ENCODE measurements at regions not wholly inside any gene's neighbourhood (a gene's known extent, or its start where the extent isn't known, plus 50 kb on each side); places are given as distances from the start of the nearest gene placed in this dataset.

DNA sequence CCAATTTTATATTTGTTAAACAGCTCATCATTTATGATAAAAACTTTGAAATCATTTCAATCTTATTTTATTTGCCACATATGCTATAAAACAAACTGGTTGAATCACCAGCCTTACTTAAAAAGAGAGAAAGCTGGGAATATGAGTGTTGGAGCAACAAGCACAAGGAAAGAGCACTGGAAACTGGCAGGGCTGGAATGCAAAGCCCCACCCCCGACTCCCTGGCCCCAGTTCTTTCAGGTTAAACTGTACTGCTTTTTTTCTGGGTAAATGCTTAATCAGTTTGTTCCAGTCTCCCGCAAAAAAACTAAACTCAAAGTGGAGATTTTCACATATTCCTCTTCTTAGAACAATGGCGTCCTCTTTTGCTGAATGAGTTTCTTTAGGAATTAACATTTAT is 433.8 kb upstream of the NOX3 start:
- H3K36me3 ChIP-seq (ENCODE audit: control insufficient read depth, insufficient read depth, low read length) = no peaks in the 10 kb centered on the region
- H2BK20ac ChIP-seq (ENCODE audit: low read depth, low read length) = no peak overlapping the region
- H4K20me1 ChIP-seq (ENCODE audit: insufficient read depth, low read length) = no peaks in the 10 kb centered on the region
- H3K9me1 ChIP-seq (ENCODE audit: insufficient read depth, low read length) = no peaks in the 10 kb centered on the region
- H4K8ac ChIP-seq (ENCODE audit: low read depth in 2 of 2, low read length in 2 of 2) = no peak overlapping the region
- no peak overlapping the region for H3K14ac ChIP-seq (replicated peaks; ENCODE audit: low read depth, low read length)
- ChIA-PET CTCF (no interaction called here), POLR2A (ENCODE audit: unreplicated experiment) (no interaction called here)
- H2AK9ac ChIP-seq (replicated peaks; ENCODE audit: low read depth, low read length, poor library complexity) = no peak overlapping the region
- no peak overlapping the region for H3K27ac ChIP-seq (ENCODE audit: insufficient read depth, low read length)
- no peak overlapping the region for H2AFZ ChIP-seq (replicated peaks; ENCODE audit: low read length, poor library complexity)
- H3K4me1 ChIP-seq (ENCODE audit: control insufficient read depth, insufficient read depth, low read length) = no peaks in the 10 kb centered on the region
- no peak overlapping the region for H3K9ac ChIP-seq (ENCODE audit: low read depth, low read length)
- no peaks in the 10 kb centered on the region for H3K79me1 ChIP-seq (ENCODE audit: low read depth in 1 of 2, low read length in 2 of 2)
- H3K27me3 ChIP-seq (ENCODE audit: control insufficient read depth, insufficient read depth, low read length) = no peaks in the 10 kb centered on the region
- H3K4me3 ChIP-seq (ENCODE audit: insufficient read depth, low read depth, low read length) = no peak overlapping the region
- intact Hi-C loops (cut with micrococcal nuclease) = loop anchor here (10.0 kb wide), 2 partner anchors 125 to 565 kb away; no protein-coding TSS in a partner anchor
- H2BK120ac ChIP-seq (ENCODE audit: low read depth, low read length) = no peak overlapping the region
- no peak for DNase-seq
- H4K91ac ChIP-seq (ENCODE audit: insufficient read depth, low read depth, low read length) = no peak overlapping the region
- no peak overlapping the region for H3K18ac ChIP-seq (ENCODE audit: low read depth, low read length)
- no CpG with 5 or more reads among the region's 3 CpGs for WGBS, 2 experiments (ENCODE audit: extremely low coverage in 2 of 2, insufficient read length in 1 of 2)
- H3K56ac ChIP-seq (ENCODE audit: extremely low read depth, insufficient read depth, low read length) = no peak overlapping the region
- in situ Hi-C loops (cut with MboI; ENCODE audit: low sequenced_read_pairs) = no loop called here
- no peak overlapping the region for H2BK15ac ChIP-seq (ENCODE audit: low read depth, low read length)
- no peak overlapping the region for H4K5ac ChIP-seq (ENCODE audit: low read depth, low read length)
- no peak for ATAC-seq (ENCODE audit: low read depth)
- no peaks in the 10 kb centered on the region for H3K9me3 ChIP-seq (ENCODE audit: control insufficient read depth, insufficient read depth, low read length)
- dilution Hi-C loops (cut with HindIII; ENCODE audit: low sequenced_read_pairs, unreplicated experiment) = no loop called here
- H3K4me2 ChIP-seq (ENCODE audit: low read depth, low read length) = no peak overlapping the region
- H3K4ac ChIP-seq (ENCODE audit: low read depth, low read length) = no peak overlapping the region
- TF ChIP-seq MAZ (IDR thresholded peaks at IDR 0.05; ENCODE audit: borderline replicate concordance, low read depth, low read length) (no peak), POLR2A (IDR thresholded peaks at IDR 0.05; ENCODE audit: low read depth, low read length) (no peak), CHD1 (IDR thresholded peaks at IDR 0.05; ENCODE audit: low read depth, low read length) (no peak), BHLHE40 (IDR thresholded peaks at IDR 0.05; ENCODE audit: low read depth, low read length) (no peak), RFX5 (IDR thresholded peaks at IDR 0.05; ENCODE audit: low read depth, low read length) (no peak), SMC3 (IDR thresholded peaks at IDR 0.05; ENCODE audit: low read depth, low read length) (no peak), CEBPB (IDR thresholded peaks at IDR 0.05; ENCODE audit: low read depth, low read length) (no peak), RCOR1 (IDR thresholded peaks at IDR 0.05; ENCODE audit: insufficient replicate concordance, low read length) (no peak), MAFK (IDR thresholded peaks at IDR 0.05; ENCODE audit: low read depth, low read length) (no peak), FOS (IDR thresholded peaks at IDR 0.05; ENCODE audit: low read depth, low read length) (no peak), NFE2L2 (IDR thresholded peaks at IDR 0.05; ENCODE audit: low read depth, low read length) (no peak), MXI1 (IDR thresholded peaks at IDR 0.05; ENCODE audit: borderline replicate concordance, low read depth, low read length) (no peak), RAD21 (IDR thresholded peaks at IDR 0.05; ENCODE audit: low read length) (no peak)
- TF ChIP-seq, protein P1, sequence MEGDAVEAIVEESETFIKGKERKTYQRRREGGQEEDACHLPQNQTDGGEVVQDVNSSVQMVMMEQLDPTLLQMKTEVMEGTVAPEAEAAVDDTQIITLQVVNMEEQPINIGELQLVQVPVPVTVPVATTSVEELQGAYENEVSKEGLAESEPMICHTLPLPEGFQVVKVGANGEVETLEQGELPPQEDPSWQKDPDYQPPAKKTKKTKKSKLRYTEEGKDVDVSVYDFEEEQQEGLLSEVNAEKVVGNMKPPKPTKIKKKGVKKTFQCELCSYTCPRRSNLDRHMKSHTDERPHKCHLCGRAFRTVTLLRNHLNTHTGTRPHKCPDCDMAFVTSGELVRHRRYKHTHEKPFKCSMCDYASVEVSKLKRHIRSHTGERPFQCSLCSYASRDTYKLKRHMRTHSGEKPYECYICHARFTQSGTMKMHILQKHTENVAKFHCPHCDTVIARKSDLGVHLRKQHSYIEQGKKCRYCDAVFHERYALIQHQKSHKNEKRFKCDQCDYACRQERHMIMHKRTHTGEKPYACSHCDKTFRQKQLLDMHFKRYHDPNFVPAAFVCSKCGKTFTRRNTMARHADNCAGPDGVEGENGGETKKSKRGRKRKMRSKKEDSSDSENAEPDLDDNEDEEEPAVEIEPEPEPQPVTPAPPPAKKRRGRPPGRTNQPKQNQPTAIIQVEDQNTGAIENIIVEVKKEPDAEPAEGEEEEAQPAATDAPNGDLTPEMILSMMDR (conservative IDR thresholded peaks at IDR 0.05; ENCODE audit: low read depth, low read length) = no peak
- TF ChIP-seq, protein P2, sequence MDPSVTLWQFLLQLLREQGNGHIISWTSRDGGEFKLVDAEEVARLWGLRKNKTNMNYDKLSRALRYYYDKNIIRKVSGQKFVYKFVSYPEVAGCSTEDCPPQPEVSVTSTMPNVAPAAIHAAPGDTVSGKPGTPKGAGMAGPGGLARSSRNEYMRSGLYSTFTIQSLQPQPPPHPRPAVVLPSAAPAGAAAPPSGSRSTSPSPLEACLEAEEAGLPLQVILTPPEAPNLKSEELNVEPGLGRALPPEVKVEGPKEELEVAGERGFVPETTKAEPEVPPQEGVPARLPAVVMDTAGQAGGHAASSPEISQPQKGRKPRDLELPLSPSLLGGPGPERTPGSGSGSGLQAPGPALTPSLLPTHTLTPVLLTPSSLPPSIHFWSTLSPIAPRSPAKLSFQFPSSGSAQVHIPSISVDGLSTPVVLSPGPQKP (IDR thresholded peaks at IDR 0.05; ENCODE audit: borderline replicate concordance, low read depth, low read length) = no peak
- TF ChIP-seq, protein P3, sequence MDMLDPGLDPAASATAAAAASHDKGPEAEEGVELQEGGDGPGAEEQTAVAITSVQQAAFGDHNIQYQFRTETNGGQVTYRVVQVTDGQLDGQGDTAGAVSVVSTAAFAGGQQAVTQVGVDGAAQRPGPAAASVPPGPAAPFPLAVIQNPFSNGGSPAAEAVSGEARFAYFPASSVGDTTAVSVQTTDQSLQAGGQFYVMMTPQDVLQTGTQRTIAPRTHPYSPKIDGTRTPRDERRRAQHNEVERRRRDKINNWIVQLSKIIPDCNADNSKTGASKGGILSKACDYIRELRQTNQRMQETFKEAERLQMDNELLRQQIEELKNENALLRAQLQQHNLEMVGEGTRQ (IDR thresholded peaks at IDR 0.05; ENCODE audit: low read depth, low read length) = no peak
- no TSS peak for BruUV-seq (replicated peaks)
- H2AK5ac ChIP-seq (ENCODE audit: low read depth, low read length) = no peak overlapping the region
- H2BK5ac ChIP-seq (ENCODE audit: low read depth, low read length, poor library complexity, severe bottlenecking) = no peak overlapping the region
- H3K23ac ChIP-seq (ENCODE audit: low read depth, low read length) = no peak overlapping the region
